Vagina (tissue), 2 donors: ENCODE measurements at regions not wholly inside any gene's neighbourhood (a gene's known extent, or its start where the extent isn't known, plus 50 kb on each side); places are given as distances from the start of the nearest gene placed in this dataset.

Source experiments
- DNase-seq, 2 donors: peaks; one replicate each; pipeline ENCODE4 v3.0.0-alpha.2; 2017; ENCODE audit errors: extremely low spot score in 2 of 2
- H3K27ac ChIP-seq: fragments of 200-600 bp; sonication (generic); one replicate; pipeline ENCODE4 v1.5.1; 2019
- H3K27me3 ChIP-seq: fragments of 200-600 bp; sonication (generic); one replicate; pipeline ENCODE4 v1.5.1; 2019
- H3K36me3 ChIP-seq, 2 donors: fragments of 200-600 bp; sonication (generic); one replicate each; pipeline ENCODE4 v1.5.1; 2017 to 2019
- H3K4me1 ChIP-seq: fragments of 200-600 bp; sonication (generic); one replicate; pipeline ENCODE4 v1.5.1; 2019
- H3K4me3 ChIP-seq, 2 donors: fragments of 200-600 bp; sonication (generic); 1 replicate in 1 of 2; 2 replicates in 1 of 2; pipeline ENCODE4 v1.5.1; 2016 to 2019
- H3K9me3 ChIP-seq: fragments of 200-600 bp; sonication (generic); one replicate; pipeline ENCODE4 v1.5.1; 2019
- CTCF ChIP-seq, 3 experiments: fragments of 450-650 bp in 2 of 3; fragments of 200-600 bp in 1 of 3; sonication (generic) in 1 of 3; IDR thresholded peaks; one replicate each; pipeline ENCODE4 v1.5.1; 2017 to 2019; ENCODE audit warnings: antibody characterized with exemption in 3 of 3, mild to moderate bottlenecking in 2 of 3, moderate library complexity in 2 of 3
- POLR2A ChIP-seq, 2 donors: fragments of 450-650 bp; IDR thresholded peaks; one replicate each; pipeline ENCODE4 v1.6.1; 2017; ENCODE audit warnings: antibody characterized with exemption in 2 of 2, mild to moderate bottlenecking in 2 of 2, moderate library complexity in 2 of 2
- POLR2AphosphoS5 ChIP-seq, 2 donors: sonication (generic); formaldehyde crosslinking; IDR thresholded peaks; one replicate each; pipeline ENCODE4 v1.9.0; 2017; ENCODE audit warnings: antibody characterized with exemption in 2 of 2, mild to moderate bottlenecking in 2 of 2, low read depth in 1 of 2; ENCODE audit not compliant: insufficient read depth in 1 of 2
- intact Hi-C: fragments of 100-400 bp; cut with DNase I; formaldehyde crosslinking; loops from one replicate; pipeline ENCODE4 v1.15.1; 2023

GRCh38 chr2:150041722-150042425 is 445.6 kb downstream of the RND3 start:
- Histone ChIP-seq H3K27me3 (no peaks in the 10 kb centered on the region), H3K27ac (no peak overlapping the region), H3K36me3 (no peaks in the 10 kb centered on the region), H3K4me1 (no peaks in the 10 kb centered on the region), H3K4me3 (no peak overlapping the region), H3K9me3 (no peaks in the 10 kb centered on the region)
- DNase-seq, result no peak
- intact Hi-C loops, result no loop called here
- TF ChIP-seq CTCF (IDR thresholded peaks at IDR 0.05) (no peak), POLR2AphosphoS5 (IDR thresholded peaks at IDR 0.05; ENCODE audit: insufficient read depth in 1 of 2, low read depth in 1 of 2) (no peak), POLR2A (IDR thresholded peaks at IDR 0.05) (no peak)

DNA sequence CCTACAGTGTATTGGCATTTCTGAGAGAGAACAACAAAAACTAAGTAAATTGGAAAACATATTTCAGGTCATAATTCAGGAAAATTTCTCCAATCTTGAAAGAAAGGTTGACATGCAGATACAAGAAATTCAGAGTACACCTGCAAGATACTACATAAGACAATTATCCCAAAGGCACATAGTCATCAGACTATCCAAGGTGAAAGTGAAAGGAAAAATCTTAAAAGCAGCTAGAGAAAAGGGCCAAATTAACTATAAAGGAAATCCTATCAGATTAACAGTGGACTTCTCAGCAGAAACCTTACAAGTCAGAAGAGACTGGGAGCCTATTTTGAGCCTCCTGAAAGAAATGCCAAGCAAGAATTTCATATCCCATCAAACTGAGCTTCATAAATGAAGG is 449.0 kb upstream of the MMADHC start:
- DNase-seq, result no peak
- intact Hi-C loops, result no loop called here
- Histone ChIP-seq H3K9me3 (no peaks in the 10 kb centered on the region), H3K27ac (no peak overlapping the region), H3K4me3 (no peak overlapping the region), H3K36me3 (no peaks in the 10 kb centered on the region), H3K27me3 (no peaks in the 10 kb centered on the region), H3K4me1 (no peaks in the 10 kb centered on the region)
- TF ChIP-seq POLR2AphosphoS5 (IDR thresholded peaks at IDR 0.05; ENCODE audit: insufficient read depth in 1 of 2, low read depth in 1 of 2) (no peak), POLR2A (IDR thresholded peaks at IDR 0.05) (no peak), CTCF (IDR thresholded peaks at IDR 0.05) (no peak)

GRCh38 chr2:150034665-150035064 is 447.1 kb upstream of the MMADHC start:
- H3K27ac ChIP-seq, result no peak overlapping the region
- TF ChIP-seq POLR2A (IDR thresholded peaks at IDR 0.05), result no peak
- no peak for TF ChIP-seq CTCF (IDR thresholded peaks at IDR 0.05)
- TF ChIP-seq POLR2AphosphoS5 (IDR thresholded peaks at IDR 0.05; ENCODE audit: insufficient read depth in 1 of 2, low read depth in 1 of 2), result no peak
- no peak overlapping the region for H3K4me3 ChIP-seq
- peaks cover 4% of the 10 kb centered on the region for H3K4me1 ChIP-seq
- H3K36me3 ChIP-seq, result no peaks in the 10 kb centered on the region
- H3K9me3 ChIP-seq, result no peaks in the 10 kb centered on the region
- H3K27me3 ChIP-seq, result no peaks in the 10 kb centered on the region
- no peak for DNase-seq
- intact Hi-C loops, result no loop called here

- Histone ChIP-seq H3K4me1 (peaks cover 4% of the 10 kb centered on the region), H3K27ac (no peak overlapping the region), H3K9me3 (no peaks in the 10 kb centered on the region), H3K4me3 (no peak overlapping the region), H3K27me3 (no peaks in the 10 kb centered on the region), H3K36me3 (no peaks in the 10 kb centered on the region)
- intact Hi-C loops, result no loop called here
- no peak for DNase-seq
- no peak for TF ChIP-seq CTCF (IDR thresholded peaks at IDR 0.05)
- no peak for TF ChIP-seq POLR2AphosphoS5 (IDR thresholded peaks at IDR 0.05; ENCODE audit: insufficient read depth in 1 of 2, low read depth in 1 of 2)
- no peak for TF ChIP-seq POLR2A (IDR thresholded peaks at IDR 0.05)
Observed at GRCh38 chr2:150030436-150031190, 443.0 kb upstream of the MMADHC start.

DNA sequence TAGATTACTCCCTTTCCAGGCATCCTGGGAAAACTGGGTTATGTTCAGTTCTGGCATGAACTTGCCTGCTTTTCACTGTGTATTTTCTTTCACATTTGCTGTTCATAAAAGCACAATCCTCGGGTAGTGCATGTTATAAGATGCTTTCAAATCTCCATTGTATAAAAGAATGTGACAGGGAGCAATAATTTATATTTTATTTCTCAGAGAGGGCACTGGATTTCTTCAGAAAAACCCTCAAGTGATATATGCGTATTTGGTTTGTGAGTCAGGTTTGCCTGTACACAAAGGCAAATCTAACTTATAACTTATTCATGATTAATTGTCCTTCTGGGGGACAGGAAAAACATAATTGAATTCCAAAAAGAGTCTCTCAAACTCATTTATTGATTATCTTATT is 440.7 kb upstream of the MMADHC start:
- H3K9me3 ChIP-seq, result no peaks in the 10 kb centered on the region
- intact Hi-C loops, result no loop called here

More for the DNA sequence above, 440.7 kb upstream of the MMADHC start:
- TF ChIP-seq POLR2AphosphoS5 (IDR thresholded peaks at IDR 0.05; ENCODE audit: insufficient read depth in 1 of 2, low read depth in 1 of 2) (no peak), POLR2A (IDR thresholded peaks at IDR 0.05) (no peak), CTCF (IDR thresholded peaks at IDR 0.05) (no peak)
- no peak overlapping the region for H3K4me3 ChIP-seq
- H3K27ac ChIP-seq, result no peak overlapping the region
- no peaks in the 10 kb centered on the region for H3K36me3 ChIP-seq
- no peaks in the 10 kb centered on the region for H3K27me3 ChIP-seq
- DNase-seq, result no peak
- peaks cover 4% of the 10 kb centered on the region for H3K4me1 ChIP-seq
